ENCODE measurements at regions not wholly inside any gene's neighbourhood (a gene's known extent, or its start where the extent isn't known, plus 50 kb on each side); places are given as distances from the start of the nearest gene placed in this dataset.

GRCh38 chr14:87052646-87053225 is 940.2 kb downstream of the GALC start:
- Histone ChIP-seq H3K27me3 (replicated peaks; ENCODE audit: insufficient read depth, low read length) (no peaks in the 10 kb centered on the region), H2AFZ (ENCODE audit: low read length) (no peak overlapping the region), H3K79me2 (ENCODE audit: low read length) (no peaks in the 10 kb centered on the region), H3K4me1 (ENCODE audit: low read length) (no peaks in the 10 kb centered on the region), H3K9me2 (replicated peaks; ENCODE audit: insufficient read depth, low read length) (no peaks in the 10 kb centered on the region), H3K9ac (ENCODE audit: low read length) (no peak overlapping the region), H3K36me3 (replicated peaks; ENCODE audit: insufficient read depth, low read length) (no peaks in the 10 kb centered on the region), H4K20me1 (ENCODE audit: insufficient read depth, low read length) (no peaks in the 10 kb centered on the region), H3K4me2 (ENCODE audit: low read depth, low read length) (no peak overlapping the region), H3K4me3 (ENCODE audit: low read length) (no peak overlapping the region), H3F3A (ENCODE audit: insufficient read depth, low read length) (no peaks in the 10 kb centered on the region), H3K27ac (ENCODE audit: low read length) (no peak overlapping the region), H3K9me3 (replicated peaks; ENCODE audit: insufficient read depth, low read length) (no peaks in the 10 kb centered on the region)
- TF ChIP-seq EZH2phosphoT487 (IDR thresholded peaks at IDR 0.05; ENCODE audit: low read length) (no peak), EZH2 (optimal IDR thresholded peaks at IDR 0.05; ENCODE audit: low read depth, low read length) (no peak), CTCF (IDR thresholded peaks at IDR 0.05; ENCODE audit: low read length) (no peak)
- no peak for DNase-seq

DNA sequence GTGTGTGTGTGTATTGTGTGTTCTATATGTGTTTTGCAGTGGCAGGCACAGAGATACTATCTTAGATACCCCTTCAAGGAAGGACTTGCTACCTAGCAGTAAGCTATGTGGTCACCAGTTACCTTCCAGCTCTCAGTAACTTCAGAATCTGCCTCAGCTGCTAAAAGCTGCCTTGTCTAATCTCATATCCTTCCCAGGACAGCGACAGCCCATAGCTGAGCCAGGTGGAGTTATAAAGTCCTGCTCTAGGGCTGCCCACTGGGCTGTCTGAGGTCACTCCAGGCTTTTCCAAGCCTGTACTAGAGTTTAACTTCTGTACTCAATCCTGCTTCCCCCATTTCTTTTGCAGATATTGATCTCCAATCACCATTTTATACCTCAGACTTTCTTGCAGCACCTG is 942.6 kb downstream of the GALC start:
- H3K9me3 ChIP-seq (replicated peaks; ENCODE audit: insufficient read depth, low read length): no peaks in the 10 kb centered on the region
- no peak overlapping the region for H3K27ac ChIP-seq (ENCODE audit: low read length)
- no peaks in the 10 kb centered on the region for H3K79me2 ChIP-seq (ENCODE audit: low read length)
- H3K36me3 ChIP-seq (replicated peaks; ENCODE audit: insufficient read depth, low read length): no peaks in the 10 kb centered on the region
- H3F3A ChIP-seq (ENCODE audit: insufficient read depth, low read length): no peaks in the 10 kb centered on the region
- TF ChIP-seq CTCF (IDR thresholded peaks at IDR 0.05; ENCODE audit: low read length) (no peak), EZH2phosphoT487 (IDR thresholded peaks at IDR 0.05; ENCODE audit: low read length) (no peak), EZH2 (optimal IDR thresholded peaks at IDR 0.05; ENCODE audit: low read depth, low read length) (no peak)
- no peak for DNase-seq
- H3K4me2 ChIP-seq (ENCODE audit: low read depth, low read length): no peak overlapping the region
- H2AFZ ChIP-seq (ENCODE audit: low read length): no peak overlapping the region
- H4K20me1 ChIP-seq (ENCODE audit: insufficient read depth, low read length): no peaks in the 10 kb centered on the region
- H3K27me3 ChIP-seq (replicated peaks; ENCODE audit: insufficient read depth, low read length): no peaks in the 10 kb centered on the region
- no peaks in the 10 kb centered on the region for H3K4me1 ChIP-seq (ENCODE audit: low read length)
- H3K9ac ChIP-seq (ENCODE audit: low read length): no peak overlapping the region
- no peak overlapping the region for H3K4me3 ChIP-seq (ENCODE audit: low read length)
- H3K9me2 ChIP-seq (replicated peaks; ENCODE audit: insufficient read depth, low read length): no peaks in the 10 kb centered on the region

DNA sequence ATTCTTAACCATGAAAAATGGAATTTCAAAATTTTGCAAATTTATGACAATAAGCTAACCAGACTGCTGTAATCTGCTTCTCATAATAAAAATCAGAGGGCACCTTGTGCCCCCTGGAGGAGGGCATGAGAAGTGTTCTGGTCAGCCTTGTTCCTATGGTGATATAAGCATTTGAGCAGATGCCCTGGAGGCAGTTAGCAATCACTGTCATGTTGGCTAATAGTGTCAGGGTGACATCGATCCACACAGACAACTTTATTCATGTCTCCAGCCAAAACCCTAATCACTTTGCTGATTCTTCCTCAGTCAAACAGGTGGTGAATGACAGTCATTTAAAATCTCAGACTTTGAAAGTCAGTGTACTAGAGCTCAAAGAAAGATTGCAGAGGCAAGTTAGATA is 943.0 kb downstream of the GALC start:
- Histone ChIP-seq H3K27ac (ENCODE audit: low read length) (no peak overlapping the region), H3K36me3 (replicated peaks; ENCODE audit: insufficient read depth, low read length) (no peaks in the 10 kb centered on the region)

More for the DNA sequence above, 943.0 kb downstream of the GALC start:
- DNase-seq: peak; percentile 31
- H3K4me3 ChIP-seq (ENCODE audit: low read length): no peak overlapping the region
- H2AFZ ChIP-seq (ENCODE audit: low read length): no peak overlapping the region
- H3K9me3 ChIP-seq (replicated peaks; ENCODE audit: insufficient read depth, low read length): no peaks in the 10 kb centered on the region
- no peaks in the 10 kb centered on the region for H3K9me2 ChIP-seq (replicated peaks; ENCODE audit: insufficient read depth, low read length)
- peak; percentile 37 for TF ChIP-seq CTCF (IDR thresholded peaks at IDR 0.05; ENCODE audit: low read length)
- TF ChIP-seq EZH2 (optimal IDR thresholded peaks at IDR 0.05; ENCODE audit: low read depth, low read length): no peak
- no peaks in the 10 kb centered on the region for H3K4me1 ChIP-seq (ENCODE audit: low read length)
- H3K27me3 ChIP-seq (replicated peaks; ENCODE audit: insufficient read depth, low read length): no peaks in the 10 kb centered on the region
- no peak overlapping the region for H3K4me2 ChIP-seq (ENCODE audit: low read depth, low read length)
- no peaks in the 10 kb centered on the region for H4K20me1 ChIP-seq (ENCODE audit: insufficient read depth, low read length)
- H3K79me2 ChIP-seq (ENCODE audit: low read length): no peaks in the 10 kb centered on the region
- no peak overlapping the region for H3K9ac ChIP-seq (ENCODE audit: low read length)
- H3F3A ChIP-seq (ENCODE audit: insufficient read depth, low read length): no peaks in the 10 kb centered on the region
